ENCODE measurements at regions not wholly inside any gene's neighbourhood (a gene's known extent, or its start where the extent isn't known, plus 50 kb on each side); places are given as distances from the start of the nearest gene placed in this dataset.

DNA sequence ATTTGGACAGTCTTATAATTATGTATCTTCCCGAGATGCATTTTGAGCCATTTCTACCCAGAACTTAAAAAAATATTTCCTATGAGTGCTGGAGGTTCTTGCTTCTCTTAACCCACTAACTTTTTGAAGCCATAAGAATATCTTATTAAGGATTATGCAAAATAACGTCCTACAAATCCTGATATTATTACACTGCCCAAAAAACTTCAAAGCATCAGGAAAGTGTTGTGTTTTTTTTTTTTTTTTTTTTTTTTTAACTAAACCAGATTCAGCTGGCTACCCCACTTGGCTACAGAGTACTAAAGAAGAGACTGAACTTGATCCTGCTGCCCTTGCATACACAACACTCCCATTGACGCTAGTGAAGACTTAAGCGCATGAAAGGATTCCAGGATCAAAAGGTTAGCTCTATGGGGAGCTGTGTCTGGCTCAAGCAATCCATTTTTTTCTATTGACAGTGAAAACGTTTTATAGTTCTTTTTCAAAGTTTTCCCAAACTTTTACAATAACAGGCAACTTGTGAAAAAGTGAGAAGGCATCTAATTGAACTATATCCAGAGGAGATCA, 141.4 kb downstream of the KCNRG start:
- no peak for TF ChIP-seq CTCF (IDR thresholded peaks at IDR 0.05 in 8 of 11, conservative IDR thresholded peaks at IDR 0.05 in 3 of 11)
- TF ChIP-seq POLR2A (IDR thresholded peaks at IDR 0.05) = no peak
- no peak for TF ChIP-seq POLR2AphosphoS5 (IDR thresholded peaks at IDR 0.05)
